ENCODE measurements at regions not wholly inside any gene's neighbourhood (a gene's known extent, or its start where the extent isn't known, plus 50 kb on each side); places are given as distances from the start of the nearest gene placed in this dataset.

GRCh38 chr2:168346725-168347477 is 99.5 kb upstream of the STK39 start (continued):
- TF ChIP-seq GTF2B (IDR thresholded peaks at IDR 0.05; ENCODE audit: extremely low read depth, insufficient read length) (no peak), SMAD4 (CRISPR knock-in tag; conservative IDR thresholded peaks at IDR 0.05) (0 out of 2 replicates have a peak, but pooled peaks have one; percentile 19), RFX1 (IDR thresholded peaks at IDR 0.05) (no peak), AFF4 (CRISPR knock-in tag; IDR thresholded peaks at IDR 0.05) (0 out of 2 replicates have a peak, but pooled peaks have one; percentile 44), MITF (IDR thresholded peaks at IDR 0.05) (no peak), TFE3 (CRISPR knock-in tag; IDR thresholded peaks at IDR 0.05) (no peak), CHD2 (IDR thresholded peaks at IDR 0.05; ENCODE audit: low read depth, low read length) (no peak), KAT7 (CRISPR knock-in tag; IDR thresholded peaks at IDR 0.05; ENCODE audit: borderline replicate concordance) (peak; percentile 63; the same call in 1 of the 2 replicates), E2F5 (CRISPR knock-in tag; IDR thresholded peaks at IDR 0.05) (no peak), TFAP4 (CRISPR knock-in tag; IDR thresholded peaks at IDR 0.05; ENCODE audit: borderline replicate concordance) (no peak), E2F1 (CRISPR knock-in tag; IDR thresholded peaks at IDR 0.05) (no peak), STAT6 (CRISPR knock-in tag; IDR thresholded peaks at IDR 0.05) (no peak)

Data from K562 (cell line).